ENCODE measurements at regions not wholly inside any gene's neighbourhood (a gene's known extent, or its start where the extent isn't known, plus 50 kb on each side); places are given as distances from the start of the nearest gene placed in this dataset.

GRCh38 chr10:3439183-3439582 lies 266.6 kb upstream of the PITRM1 start:
- TF ChIP-seq CTCF (IDR thresholded peaks at IDR 0.05) (no peak), POLR2A (IDR thresholded peaks at IDR 0.05) (no peak)

Measured in right lobe of liver (tissue), 4 donors.